ENCODE measurements at regions not wholly inside any gene's neighbourhood (a gene's known extent, or its start where the extent isn't known, plus 50 kb on each side); places are given as distances from the start of the nearest gene placed in this dataset.
"Not testable (repeated sequence)": the region's sequence is repeated elsewhere in the genome, so short reads cannot be mapped to it uniquely, and the experiment has no call there.

DNA sequence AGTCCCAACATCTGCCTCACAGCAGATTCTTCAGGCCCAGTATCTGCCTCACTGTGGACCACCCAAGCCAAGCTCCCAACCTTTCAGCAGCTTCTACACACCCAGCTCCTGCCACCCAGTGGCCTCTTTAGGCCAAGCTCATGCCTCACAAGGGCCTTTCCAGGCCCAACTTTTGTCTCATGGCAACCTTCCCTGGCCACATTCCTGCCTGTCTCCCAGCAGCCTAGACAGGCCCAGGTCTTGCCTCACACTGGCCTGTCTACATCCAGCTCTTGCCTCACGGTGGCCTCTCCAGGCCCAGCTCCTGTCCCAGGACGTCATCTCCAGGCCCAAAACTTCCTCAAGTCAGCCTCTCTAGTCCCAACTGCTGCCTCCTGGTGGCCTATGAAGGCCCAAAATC, 65.0 kb downstream of the CCDC201 start:
- intact Hi-C loops (cut with DNase I); H3K4me1 ChIP-seq; H3K36me3 ChIP-seq (ENCODE audit: insufficient read depth in 1 of 2, low read depth in 1 of 2); H3K27ac ChIP-seq; H3K4me3 ChIP-seq; H3K9me3 ChIP-seq; ATAC-seq; H3K27me3 ChIP-seq (ENCODE audit: insufficient read depth in 3 of 3, low read length in 2 of 3): not testable (repeated sequence)
- WGBS, 3 donors = no CpG with 5 or more reads among the region's 2 CpGs
- peak; percentile 28 to 68 for DNase-seq

DNA sequence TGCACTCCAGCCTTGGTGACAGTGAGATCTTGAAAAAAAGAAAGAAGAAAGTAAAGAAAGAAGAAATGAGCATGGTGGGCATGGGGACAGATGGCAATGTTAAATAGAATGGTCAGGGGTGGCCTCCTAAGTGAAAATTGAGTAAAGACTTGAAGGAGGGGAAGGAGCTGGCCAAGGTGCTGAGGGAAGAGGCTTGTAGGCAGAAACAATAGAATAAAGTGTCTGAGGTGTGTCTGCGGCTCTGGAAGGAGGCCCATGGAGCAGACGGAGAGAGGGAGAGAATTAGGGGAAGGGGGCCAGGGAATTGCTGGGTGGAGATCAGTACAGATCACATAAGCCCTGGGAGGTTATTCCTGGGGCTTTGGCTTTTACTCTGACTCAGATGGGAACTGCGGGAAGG, 70.7 kb downstream of the CCDC201 start:
- H3K36me3 ChIP-seq (ENCODE audit: insufficient read depth in 1 of 2, low read depth in 1 of 2); H3K4me1 ChIP-seq; intact Hi-C loops (cut with DNase I); ATAC-seq; H3K27me3 ChIP-seq (ENCODE audit: insufficient read depth in 3 of 3, low read length in 2 of 3); H3K4me3 ChIP-seq; DNase-seq; H3K9me3 ChIP-seq; H3K27ac ChIP-seq: not testable (repeated sequence)
- 64 to 81% (median 70%) methylated on average over 3 of the region's 3 CpGs for WGBS, 3 donors

DNA sequence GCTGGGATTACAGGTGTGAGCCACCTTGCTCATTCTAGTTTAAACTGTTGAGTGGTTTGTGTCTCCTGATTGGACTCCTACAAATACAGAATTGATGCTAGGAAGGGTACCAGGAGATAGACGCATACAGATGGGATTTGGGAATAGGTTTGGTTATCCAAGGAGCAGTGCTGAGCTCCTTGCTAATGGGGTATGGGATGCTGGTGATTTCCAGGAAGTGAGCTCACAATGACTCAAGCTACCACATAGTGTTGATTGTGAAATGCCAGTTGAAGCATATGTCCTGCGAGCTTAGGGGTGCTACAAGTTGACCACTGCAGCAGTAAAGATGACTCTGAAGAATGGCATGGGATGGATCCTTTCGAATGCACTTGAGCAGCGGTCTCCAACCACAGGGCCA, 75.6 kb downstream of the CCDC201 start:
- H3K9me3 ChIP-seq; intact Hi-C loops (cut with DNase I); ATAC-seq; H3K27ac ChIP-seq; DNase-seq; H3K27me3 ChIP-seq (ENCODE audit: insufficient read depth in 3 of 3, low read length in 2 of 3); H3K4me3 ChIP-seq; H3K4me1 ChIP-seq: not testable (repeated sequence)
- 89 to 100% (median 95%) methylated on average over 2 of the region's 4 CpGs for WGBS, 3 donors
- peaks cover 0 to 11% of the 10 kb centered on the region in 2 donors for H3K36me3 ChIP-seq (ENCODE audit: insufficient read depth in 1 of 2, low read depth in 1 of 2)

DNA sequence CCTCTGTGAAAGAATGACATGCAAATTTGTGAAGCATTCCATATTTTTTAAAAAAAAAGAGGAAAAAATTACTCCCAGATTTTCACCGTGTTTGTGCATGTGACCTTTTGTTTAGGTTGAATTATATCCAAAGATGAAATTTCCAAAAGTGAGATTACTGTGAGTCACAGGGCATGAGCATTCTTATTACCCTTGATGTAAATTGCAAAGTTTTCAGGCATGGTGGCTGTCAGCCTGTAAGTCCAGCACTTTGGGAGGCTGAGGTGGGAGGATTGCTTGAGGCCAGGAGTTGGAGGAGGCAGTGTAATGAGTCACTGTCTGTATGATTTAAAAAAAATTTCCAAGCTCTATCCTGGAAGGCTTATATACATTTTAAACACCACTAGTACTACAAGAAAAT, 83.2 kb downstream of the CCDC201 start:
- WGBS, 3 donors = 17 to 48% (median 36%) methylated on average over 1 of the region's 1 CpG
- H3K4me1 ChIP-seq; H3K4me3 ChIP-seq; H3K9me3 ChIP-seq; intact Hi-C loops (cut with DNase I); ATAC-seq; H3K36me3 ChIP-seq (ENCODE audit: insufficient read depth in 1 of 2, low read depth in 1 of 2); DNase-seq; H3K27me3 ChIP-seq (ENCODE audit: insufficient read depth in 3 of 3, low read length in 2 of 3); H3K27ac ChIP-seq: not testable (repeated sequence)

DNA sequence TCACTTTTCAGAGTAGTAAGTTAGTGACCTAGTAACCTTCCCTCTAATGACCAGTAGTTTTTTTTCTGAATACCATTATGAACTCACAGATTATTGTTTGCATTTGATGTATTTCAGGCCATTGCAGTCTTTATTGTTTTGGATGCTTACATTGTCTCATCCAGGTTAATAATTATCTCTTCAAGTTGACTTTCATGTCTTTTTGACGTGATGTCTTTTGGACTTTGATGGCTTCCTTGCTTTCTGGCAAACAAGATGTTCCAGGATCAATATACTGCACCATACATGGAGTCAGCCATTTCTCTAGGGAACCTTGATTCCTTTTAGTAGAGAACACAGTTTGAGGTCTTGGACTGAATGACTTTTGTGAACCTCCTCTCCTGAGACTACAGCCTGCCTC, 87.2 kb downstream of the CCDC201 start:
- 92 to 98% (median 94%) methylated on average over 1 of the region's 1 CpG for WGBS, 3 donors

DNA sequence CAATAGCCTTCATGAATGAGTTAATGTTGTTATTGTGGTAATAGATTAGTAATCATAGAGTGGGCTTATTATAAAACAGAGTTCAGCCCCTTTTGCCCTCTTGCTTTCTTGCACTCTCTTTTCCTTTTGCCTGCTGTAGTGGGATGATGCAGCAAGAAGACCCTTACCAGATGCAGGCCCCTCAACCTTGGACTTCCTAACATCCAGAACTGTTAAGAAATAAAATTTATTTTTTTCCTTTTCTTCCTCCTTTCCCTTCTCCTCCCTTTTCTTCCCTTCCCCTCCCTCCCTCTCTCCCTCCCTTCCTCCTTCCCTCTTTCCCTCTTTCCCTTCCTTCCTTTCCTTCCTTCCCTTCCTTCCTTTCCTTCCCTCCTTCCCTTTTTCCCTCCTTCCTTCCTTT, 88.1 kb downstream of the CCDC201 start:
- intact Hi-C loops (cut with DNase I); H3K27ac ChIP-seq; DNase-seq; H3K9me3 ChIP-seq; H3K4me1 ChIP-seq; H3K4me3 ChIP-seq; H3K27me3 ChIP-seq (ENCODE audit: insufficient read depth in 3 of 3, low read length in 2 of 3); ATAC-seq: not testable (repeated sequence)
- peaks cover 0 to 26% of the 10 kb centered on the region in 2 donors for H3K36me3 ChIP-seq (ENCODE audit: insufficient read depth in 1 of 2, low read depth in 1 of 2)

More for the DNA sequence above, 87.2 kb downstream of the CCDC201 start:
- DNase-seq; H3K4me1 ChIP-seq; H3K27me3 ChIP-seq (ENCODE audit: insufficient read depth in 3 of 3, low read length in 2 of 3); H3K4me3 ChIP-seq; ATAC-seq; H3K27ac ChIP-seq; H3K9me3 ChIP-seq; intact Hi-C loops (cut with DNase I): not testable (repeated sequence)
- peaks cover 0 to 19% of the 10 kb centered on the region in 2 donors for H3K36me3 ChIP-seq (ENCODE audit: insufficient read depth in 1 of 2, low read depth in 1 of 2)

All from psoas muscle (tissue), 7 donors.